ENCODE measurements at regions not wholly inside any gene's neighbourhood (a gene's known extent, or its start where the extent isn't known, plus 50 kb on each side); places are given as distances from the start of the nearest gene placed in this dataset.
A peak's percentile ranks its signal among the peaks of the same experiment; 100 is the strongest.

DNA sequence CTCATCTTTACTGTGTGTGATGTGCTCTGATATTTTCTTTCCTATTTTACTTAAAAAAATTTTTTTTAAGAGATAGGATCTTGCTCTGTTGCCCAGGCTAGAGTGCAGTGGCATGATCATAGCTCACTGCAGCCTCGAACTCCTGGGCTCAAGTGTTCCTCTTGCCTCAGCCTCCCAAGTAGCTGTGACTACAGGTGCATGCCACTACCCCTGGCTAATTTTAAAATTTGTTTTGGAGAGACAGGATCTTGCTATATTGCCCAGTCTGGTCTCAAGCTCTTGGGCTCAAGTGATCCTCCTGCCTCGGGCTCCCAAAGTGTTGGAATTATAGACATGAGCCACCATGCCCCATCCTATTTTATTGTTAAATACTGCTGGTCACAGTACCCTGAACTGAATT is 67.4 kb downstream of the FOXD2 start:
- DNase-seq: no peak
- TF ChIP-seq CTCF (IDR thresholded peaks at IDR 0.05): no peak
- H3K36me3 ChIP-seq: no peaks in the 10 kb centered on the region
- H3K27me3 ChIP-seq: peaks cover 0 to 4% of the 10 kb centered on the region in 2 donors
- intact Hi-C loops (cut with DNase I; ENCODE audit: low total_unique reads): loop anchor here (5.0 kb wide), 2 partner anchors 67 to 202 kb away; no protein-coding TSS in a partner anchor
- H3K4me3 ChIP-seq: no peak overlapping the region
- no peak overlapping the region for H3K27ac ChIP-seq
- H3K9me3 ChIP-seq: no peaks in the 10 kb centered on the region
- peaks cover 0 to 19% (median 13%) of the 10 kb centered on the region in 4 donors for H3K4me1 ChIP-seq

DNA sequence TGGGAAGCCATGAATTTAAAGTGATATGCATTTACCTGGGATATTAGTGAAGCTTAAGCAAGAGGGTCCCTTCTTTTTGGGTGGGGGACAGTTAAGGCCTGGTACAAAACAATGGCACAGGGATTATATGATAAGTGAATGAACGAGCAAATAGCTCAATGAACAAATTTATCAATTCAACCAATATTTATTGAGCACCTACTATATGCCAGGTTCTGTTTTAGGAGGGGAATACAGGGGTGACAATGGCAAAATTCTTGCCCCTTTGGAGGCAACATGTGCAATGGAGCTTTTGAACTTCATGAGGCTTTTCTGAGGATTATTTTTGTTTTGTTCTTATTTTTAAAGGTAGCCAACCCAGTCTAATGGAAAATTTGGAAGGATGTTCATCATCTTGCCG is 68.2 kb downstream of the FOXD2 start:
- intact Hi-C loops (cut with DNase I; ENCODE audit: low total_unique reads): loop anchor here (5.0 kb wide), 2 partner anchors 66 to 201 kb away; no protein-coding TSS in a partner anchor
- Histone ChIP-seq H3K27ac (no peak overlapping the region), H3K27me3 (peaks cover 0 to 4% of the 10 kb centered on the region in 2 donors), H3K36me3 (no peaks in the 10 kb centered on the region), H3K4me3 (no peak overlapping the region), H3K4me1 (peaks cover 0 to 19% (median 13%) of the 10 kb centered on the region in 4 donors), H3K9me3 (no peaks in the 10 kb centered on the region)
- no peak for TF ChIP-seq CTCF (IDR thresholded peaks at IDR 0.05)
- no peak for DNase-seq

DNA sequence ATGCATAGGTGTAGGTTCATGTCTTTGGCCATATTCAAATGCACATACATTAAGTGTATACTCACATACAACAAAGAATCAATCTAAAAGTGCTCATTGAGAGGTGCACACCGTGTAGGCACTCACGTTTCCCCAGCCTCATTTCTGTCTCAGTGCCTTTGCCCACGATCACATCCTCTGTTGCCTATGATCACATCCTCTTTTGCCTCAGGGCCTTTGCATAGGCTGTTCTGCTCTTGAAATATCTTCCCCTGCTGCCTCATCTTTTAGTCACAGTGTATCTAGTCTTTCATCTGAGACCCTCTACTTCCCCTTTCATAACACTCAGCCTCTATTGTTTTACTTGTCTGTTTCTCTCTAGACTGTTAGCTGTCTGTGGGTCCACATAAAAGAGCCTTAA is 69.3 kb downstream of the FOXD2 start:
- no peak for TF ChIP-seq CTCF (IDR thresholded peaks at IDR 0.05)
- Histone ChIP-seq H3K36me3 (no peaks in the 10 kb centered on the region), H3K27ac (peak overlapping the region; percentile 78 to 86), H3K4me1 (peaks cover 0 to 19% (median 13%) of the 10 kb centered on the region in 4 donors), H3K27me3 (peaks cover 0 to 4% of the 10 kb centered on the region in 2 donors), H3K4me3 (no peak overlapping the region), H3K9me3 (no peaks in the 10 kb centered on the region)
- intact Hi-C loops (cut with DNase I; ENCODE audit: low total_unique reads): loop anchor here (5.0 kb wide), 2 partner anchors 65 to 200 kb away; no protein-coding TSS in a partner anchor
- no peak for DNase-seq

- Histone ChIP-seq H3K4me1 (peaks cover 0 to 19% (median 13%) of the 10 kb centered on the region in 4 donors), H3K4me3 (peak overlapping the region; percentile 54 to 65), H3K36me3 (no peaks in the 10 kb centered on the region), H3K9me3 (no peaks in the 10 kb centered on the region), H3K27me3 (no peaks in the 10 kb centered on the region), H3K27ac (peak overlapping the region; percentile 78 to 86)
- TF ChIP-seq CTCF (IDR thresholded peaks at IDR 0.05): no peak
- peak; percentile 26 to 80 for DNase-seq
- intact Hi-C loops (cut with DNase I; ENCODE audit: low total_unique reads): loop anchor here (5.0 kb wide), 2 partner anchors 64 to 199 kb away; no protein-coding TSS in a partner anchor
Observed at GRCh38 chr1:47507881-47508701, 70.2 kb downstream of the FOXD2 start.

- TF ChIP-seq CTCF (IDR thresholded peaks at IDR 0.05): no peak
- peak overlapping the region; percentile 54 to 65 for H3K4me3 ChIP-seq
- no peak for DNase-seq
- H3K27me3 ChIP-seq: no peaks in the 10 kb centered on the region
- intact Hi-C loops (cut with DNase I; ENCODE audit: low total_unique reads): loop anchor here (5.0 kb wide), 2 partner anchors 63 to 198 kb away; no protein-coding TSS in a partner anchor
- H3K27ac ChIP-seq: peak overlapping the region; percentile 78 to 86
- no peaks in the 10 kb centered on the region for H3K9me3 ChIP-seq
- H3K36me3 ChIP-seq: no peaks in the 10 kb centered on the region
- peaks cover 0 to 19% (median 13%) of the 10 kb centered on the region in 4 donors for H3K4me1 ChIP-seq
Observed at GRCh38 chr1:47508702-47509431, 71.0 kb downstream of the FOXD2 start.
